KBM-7 (cell line): ENCODE measurements at regions not wholly inside any gene's neighbourhood (a gene's known extent, or its start where the extent isn't known, plus 50 kb on each side); places are given as distances from the start of the nearest gene placed in this dataset.
"Not testable (repeated sequence)": the region's sequence is repeated elsewhere in the genome, so short reads cannot be mapped to it uniquely, and the experiment has no call there.

Experiments
- DNase-seq: peaks from one replicate; pipeline ENCODE4 v3.0.0-alpha.2; 2015
- in situ Hi-C: fragments of 300-500 bp; cut with MboI; formaldehyde crosslinking; loops from 2 replicates; pipeline ENCODE4 v1.14.3; 2020; ENCODE audit warnings: low sequenced_read_pairs, low pct_unique_long_range_greater_than_20kb, mixed read lengths

DNA sequence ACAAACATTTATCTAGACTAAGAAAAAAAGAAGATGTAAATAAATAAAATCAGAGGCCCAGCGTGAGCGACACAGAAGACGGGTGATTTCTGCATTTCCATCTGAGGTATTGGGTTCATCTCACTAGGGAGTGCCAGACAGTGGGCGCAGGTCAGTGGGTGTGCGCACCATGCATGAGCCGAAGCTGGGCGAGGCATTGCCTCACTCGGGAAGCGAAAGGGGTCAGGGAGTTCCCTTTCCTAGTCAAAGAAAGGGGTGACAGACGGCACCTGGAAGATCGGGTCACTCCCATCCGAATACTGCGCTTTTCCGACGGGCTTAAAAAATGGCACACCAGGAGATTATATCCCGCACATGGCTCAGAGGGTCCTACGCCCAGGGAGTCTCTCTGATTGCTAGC lies 79.5 kb upstream of the ABCD2 start:
- in situ Hi-C loops, DNase-seq: not testable (repeated sequence)

DNA sequence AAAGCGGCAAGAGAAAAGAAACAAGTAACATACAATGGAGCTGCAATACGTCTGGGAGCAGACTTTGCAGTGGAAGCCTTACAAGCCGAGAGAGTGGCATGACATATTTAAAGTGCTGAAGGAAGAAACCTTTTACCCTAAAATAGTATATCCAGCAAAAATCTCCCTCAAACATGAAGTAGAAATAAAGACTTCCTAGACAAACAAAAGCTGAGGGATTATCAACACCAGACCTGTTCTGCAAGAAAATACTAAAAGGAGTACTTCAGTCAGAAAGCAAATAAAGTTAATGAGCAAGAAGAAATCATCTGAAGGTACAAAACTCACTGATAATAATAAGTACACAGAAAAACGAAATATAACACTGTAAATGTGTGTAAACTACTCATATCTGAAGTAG lies 77.5 kb upstream of the ABCD2 start:
- DNase-seq, result no peak

DNA sequence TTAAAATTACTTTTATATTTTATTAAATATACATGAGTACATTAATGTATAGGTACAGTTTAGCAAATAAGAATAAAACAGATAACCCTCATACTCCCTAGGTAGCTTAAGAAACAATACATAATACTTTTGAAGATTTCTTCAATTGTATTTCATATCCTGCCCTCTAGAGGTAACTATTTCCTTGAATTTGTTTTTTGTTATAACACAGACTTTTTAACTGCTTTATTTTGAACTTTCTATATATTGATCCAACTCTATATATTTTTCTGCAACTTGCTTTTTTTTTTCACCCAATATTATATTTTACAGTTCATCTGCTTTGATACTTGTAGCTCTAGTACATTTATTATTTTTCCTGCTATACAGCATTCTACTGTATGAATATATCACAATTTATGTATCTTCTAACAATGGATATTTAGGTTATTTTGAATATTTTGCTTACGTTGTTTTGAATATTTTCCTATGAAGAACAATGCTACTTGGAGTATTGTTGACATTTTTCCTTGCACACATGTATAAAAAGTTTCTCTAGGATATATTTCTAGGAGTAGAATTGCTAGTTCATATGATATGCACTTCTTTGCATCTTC lies 72.8 kb upstream of the ABCD2 start:
- DNase-seq, result peak; percentile 23
- in situ Hi-C loops, result no loop called here

More for the DNA sequence above, 77.5 kb upstream of the ABCD2 start:
- in situ Hi-C loops, result no loop called here

DNA sequence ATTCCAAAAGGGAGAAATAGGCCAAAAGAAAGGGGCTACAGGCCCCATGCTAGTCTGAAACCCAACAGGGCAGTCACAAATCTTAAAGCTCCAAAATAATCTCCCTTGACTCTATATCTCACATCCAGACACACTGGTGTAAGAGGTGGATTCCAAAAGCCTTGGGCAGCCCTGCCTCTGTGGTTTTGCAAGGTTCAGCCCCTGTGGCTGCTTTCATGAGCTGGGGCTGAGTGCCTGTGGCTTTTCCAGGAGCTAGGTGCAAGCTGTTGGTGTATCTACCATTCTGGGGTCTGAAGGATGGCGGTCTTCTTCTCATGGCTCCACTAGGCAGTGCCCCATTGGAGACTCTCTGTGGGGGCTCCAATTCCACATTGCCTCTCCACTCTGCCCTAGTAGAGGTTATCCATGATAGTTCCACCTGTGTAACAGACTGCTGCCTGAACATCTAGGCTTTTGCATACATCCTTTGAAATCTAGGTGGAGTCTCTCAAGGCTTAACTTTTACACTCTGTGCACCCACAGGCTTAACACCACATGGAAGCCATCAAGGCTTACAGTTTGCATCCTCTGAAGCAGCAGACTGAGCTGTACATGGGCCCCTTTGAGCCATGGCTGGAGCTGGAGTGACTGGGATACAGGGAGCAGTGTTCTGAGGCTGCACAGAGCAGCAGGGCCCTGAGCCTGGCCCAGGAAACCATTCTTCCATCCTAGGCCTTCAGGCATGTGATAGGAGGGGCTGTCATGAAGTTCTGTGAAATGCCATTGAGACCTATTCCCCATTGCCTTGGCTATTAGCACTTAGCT lies 66.5 kb upstream of the ABCD2 start:
- in situ Hi-C loops, result no loop called here
- no peak for DNase-seq

DNA sequence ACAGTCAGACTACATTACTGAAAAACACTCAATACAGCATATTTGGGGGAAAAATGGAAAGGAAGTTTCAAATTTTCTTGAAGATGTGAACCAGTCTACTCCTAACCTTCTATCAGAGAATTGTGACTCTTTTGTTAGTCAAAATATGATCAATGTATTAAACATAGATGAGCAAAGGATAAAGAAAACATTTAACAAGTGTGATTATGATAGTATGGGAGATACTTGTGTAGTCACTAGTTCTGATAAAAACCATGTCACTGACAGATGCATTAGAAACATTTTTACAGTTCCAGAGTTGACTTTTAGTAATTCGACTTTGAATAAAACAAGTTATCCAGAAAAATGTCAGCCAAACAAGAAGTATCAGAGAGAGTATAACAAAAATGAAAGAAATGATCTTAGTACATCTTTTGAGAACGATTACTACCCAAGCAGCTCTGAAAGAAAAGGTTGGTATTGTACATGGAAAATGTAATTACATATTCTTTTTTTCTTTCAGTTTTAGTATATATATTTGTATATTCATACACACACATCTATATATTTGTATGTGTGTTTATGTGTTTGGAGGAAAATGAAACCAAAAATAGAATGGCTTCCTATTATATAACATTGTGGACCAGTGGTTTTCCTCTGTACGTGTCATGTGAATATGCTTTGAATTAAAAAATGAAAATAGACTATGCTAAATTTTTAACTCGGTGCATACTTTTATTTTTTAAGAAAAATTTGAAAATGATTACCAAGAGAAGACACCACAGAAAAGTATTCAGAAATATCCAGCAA lies 63.3 kb upstream of the ABCD2 start:
- in situ Hi-C loops, result no loop called here
- no peak for DNase-seq

DNA sequence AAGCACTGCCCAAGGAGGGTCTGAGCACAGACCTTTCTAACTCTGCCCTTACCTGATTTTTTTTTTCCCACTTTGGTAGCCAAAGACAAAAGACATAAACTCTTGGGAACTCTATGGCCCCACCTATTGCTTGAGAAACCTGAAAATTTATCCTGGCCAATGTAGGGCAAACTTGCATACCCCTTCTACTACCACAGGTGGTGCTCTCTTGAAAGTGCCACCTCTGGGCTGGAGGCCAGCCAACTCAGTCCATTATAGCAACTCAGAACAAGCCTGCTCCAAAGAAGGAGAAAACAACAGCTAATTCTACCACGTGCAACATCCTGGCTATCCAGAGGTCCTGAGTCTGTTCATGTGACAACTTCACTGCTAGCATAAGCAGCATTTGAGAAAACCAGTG lies 55.7 kb upstream of the ABCD2 start:
- no peak for DNase-seq
- in situ Hi-C loops, result no loop called here

DNA sequence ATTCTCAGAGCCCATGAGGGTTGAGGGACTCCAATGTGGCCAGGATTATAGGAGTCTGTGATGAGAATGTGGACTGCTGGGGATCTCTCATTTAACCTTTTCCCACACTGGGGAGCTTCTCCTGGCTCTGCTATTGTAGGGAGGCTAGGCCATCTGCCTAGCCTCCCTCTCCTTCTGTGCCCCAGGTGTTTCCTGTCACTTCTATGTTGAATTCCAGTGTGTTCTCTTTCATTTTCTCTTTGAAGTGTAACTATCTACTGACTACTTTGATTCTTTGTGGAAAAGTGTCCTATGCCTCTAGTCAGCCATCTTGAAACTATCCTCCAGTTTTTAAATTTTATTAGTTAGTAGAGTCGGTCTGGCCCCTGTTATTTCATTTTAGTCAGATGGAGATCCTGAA lies 53.4 kb upstream of the ABCD2 start:
- DNase-seq, result no peak
- in situ Hi-C loops, result no loop called here

DNA sequence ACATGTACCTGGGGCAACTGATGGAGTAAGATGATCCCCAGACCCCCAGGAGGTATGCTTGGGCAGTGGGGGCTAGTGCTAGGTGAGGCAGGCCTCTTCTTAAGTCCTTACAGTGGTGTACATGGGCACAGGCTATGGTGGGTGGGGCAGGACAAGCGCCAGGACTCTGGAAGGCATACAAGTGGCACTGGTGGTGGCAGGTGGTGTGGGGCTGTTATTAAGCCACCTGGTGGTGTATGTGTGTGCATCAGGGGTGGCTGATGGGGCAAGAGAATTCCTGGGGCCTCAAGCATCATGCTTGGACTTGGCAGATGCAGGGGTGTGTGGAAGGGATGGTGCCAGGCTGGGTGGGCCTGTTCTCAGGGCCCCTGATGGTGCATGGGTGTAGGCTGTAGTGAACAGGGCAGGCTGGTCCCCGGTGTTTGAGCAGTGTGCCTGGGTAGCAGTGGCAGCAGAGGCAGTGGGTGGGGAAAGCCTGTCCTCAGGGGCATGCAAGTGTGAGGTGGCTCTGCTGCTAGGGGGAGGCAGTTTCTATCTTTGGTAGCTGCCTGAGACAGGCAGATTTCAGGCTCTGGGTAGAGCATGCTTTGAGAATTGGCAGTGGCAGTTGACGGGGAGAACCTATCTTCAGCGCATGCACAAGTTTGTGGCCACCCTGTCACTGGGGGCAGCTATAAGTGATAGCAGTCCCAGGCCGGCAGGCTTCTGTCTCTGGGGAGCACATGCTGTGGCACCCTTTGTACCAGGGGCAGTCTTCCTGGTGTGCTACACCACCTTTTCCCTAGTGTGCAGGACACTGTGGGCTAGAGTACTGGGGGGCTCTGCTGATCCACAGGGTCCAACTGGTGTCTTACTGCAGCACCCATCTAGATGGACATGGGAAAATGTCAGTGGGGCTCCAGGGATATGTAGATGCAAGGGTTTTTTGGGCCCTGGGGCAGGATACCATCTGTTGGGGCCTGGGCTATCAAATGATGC lies 52.6 kb upstream of the ABCD2 start:
- no peak for DNase-seq
- in situ Hi-C loops, result no loop called here

DNA sequence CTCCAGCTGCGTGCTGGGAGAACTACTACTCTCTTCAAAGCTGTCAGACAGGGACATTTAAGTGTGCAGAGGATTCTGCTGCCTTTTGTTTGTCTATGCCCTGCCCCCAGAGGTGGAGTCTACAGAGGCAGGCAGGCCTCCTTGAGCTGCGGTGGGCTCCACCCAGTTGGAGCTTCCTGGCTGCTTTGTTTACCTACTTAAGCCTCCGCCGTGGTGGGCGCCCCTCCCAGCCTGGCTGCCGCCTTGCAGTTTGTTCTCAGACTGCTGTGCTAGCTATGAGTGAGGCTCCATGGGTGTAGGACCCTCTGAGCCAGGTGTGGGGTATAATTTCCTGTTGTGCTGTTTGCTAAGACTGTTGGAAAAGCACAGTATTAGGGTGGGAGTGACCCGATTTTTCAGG lies 49.9 kb upstream of the ABCD2 start:
- DNase-seq, in situ Hi-C loops: not testable (repeated sequence)
